CD14-positive monocyte (primary cell): ENCODE measurements at regions not wholly inside any gene's neighbourhood (a gene's known extent, or its start where the extent isn't known, plus 50 kb on each side); places are given as distances from the start of the nearest gene placed in this dataset.
"Not testable (repeated sequence)": the region's sequence is repeated elsewhere in the genome, so short reads cannot be mapped to it uniquely, and the experiment has no call there.

Experiments used
- DNase-seq, 3 donors: peaks; one replicate each; pipeline ENCODE4 v3.0.0-alpha.2; 2011 to 2022
- H2AFZ ChIP-seq: 2 replicates; pipeline ENCODE4 v1.6.0; 2012; ENCODE audit warnings: mild to moderate bottlenecking, low read depth, low read length, inconsistent platforms; ENCODE audit not compliant: insufficient read depth, poor library complexity, severe bottlenecking
- H3K27ac ChIP-seq, 2 donors: 1 replicate in 1 of 2; 2 replicates in 1 of 2; pipeline ENCODE4 v1.5.1; 2012 to 2013; ENCODE audit warnings: low read length in 2 of 2, control low read depth in 1 of 2, inconsistent platforms in 1 of 2, low read depth in 1 of 2, mild to moderate bottlenecking in 1 of 2
- H3K27me3 ChIP-seq, 2 donors: one replicate each; pipeline versions ENCODE4 v1.6.0 to v1.6.1; 2011 to 2013; ENCODE audit warnings: low read length in 2 of 2; ENCODE audit not compliant: control insufficient read depth in 2 of 2, insufficient read depth in 2 of 2
- H3K36me3 ChIP-seq, 2 donors: replicated peaks in 1 of 2; 1 replicate in 1 of 2; 2 replicates in 1 of 2; pipeline versions ENCODE4 v1.5.1 to v1.6.1; 2012 to 2013; ENCODE audit warnings: low read length in 2 of 2, control low read depth in 1 of 2, inconsistent platforms in 1 of 2, mild to moderate bottlenecking in 1 of 2; ENCODE audit not compliant: insufficient read depth in 2 of 2, control insufficient read depth in 1 of 2
- H3K4me1 ChIP-seq, 2 donors: 1 replicate in 1 of 2; 2 replicates in 1 of 2; pipeline versions ENCODE4 v1.5.1 to v1.6.1; 2012 to 2013; ENCODE audit warnings: low read length in 2 of 2, control low read depth in 1 of 2, inconsistent platforms in 1 of 2, mild to moderate bottlenecking in 1 of 2, moderate library complexity in 1 of 2; ENCODE audit not compliant: insufficient read depth in 2 of 2, control insufficient read depth in 1 of 2
- H3K4me2 ChIP-seq: replicated peaks from 2 replicates; pipeline ENCODE3; 2012; ENCODE audit warnings: low read length, moderate library complexity, mild to moderate bottlenecking; ENCODE audit not compliant: poor library complexity, severe bottlenecking; ENCODE audit errors: extremely low read depth
- H3K4me3 ChIP-seq, 3 experiments: fragments of 200-600 bp in 1 of 3; sonication (generic) in 1 of 3; replicated peaks in 1 of 3; 1 replicate in 2 of 3; 2 replicates in 1 of 3; pipeline ENCODE4 v1.5.1; 2011 to 2013; ENCODE audit warnings: low read length in 3 of 3, mild to moderate bottlenecking in 3 of 3, control low read depth in 2 of 3, low read depth in 2 of 3, inconsistent platforms in 1 of 3, moderate library complexity in 1 of 3
- H3K79me2 ChIP-seq: 2 replicates; pipeline ENCODE4 v1.6.0; 2012; ENCODE audit warnings: mild to moderate bottlenecking, control low read depth, inconsistent platforms, low read length, moderate library complexity; ENCODE audit not compliant: insufficient read depth
- H3K9ac ChIP-seq: 2 replicates; pipeline ENCODE4 v1.6.0; 2017; ENCODE audit warnings: low read length, mild to moderate bottlenecking; ENCODE audit not compliant: insufficient read depth, poor library complexity, severe bottlenecking
- H3K9me3 ChIP-seq, 2 donors: replicated peaks in 1 of 2; 1 replicate in 1 of 2; 2 replicates in 1 of 2; pipeline versions ENCODE4 v1.5.1 to v1.6.1; 2012 to 2013; ENCODE audit warnings: low read length in 2 of 2, control low read depth in 1 of 2; ENCODE audit not compliant: control insufficient read depth in 1 of 2, insufficient read depth in 1 of 2
- H4K20me1 ChIP-seq: 2 replicates; pipeline ENCODE4 v1.6.0; 2012; ENCODE audit warnings: mild to moderate bottlenecking, low read length, control low read depth, moderate library complexity; ENCODE audit not compliant: insufficient read depth
- H3K27ac Mint-ChIP-seq, 7 donors: one replicate each; pipeline ENCODE4 v1.8.0; 2020; ENCODE audit warnings: mild to moderate bottlenecking in 7 of 7, mixed read lengths in 7 of 7, moderate library complexity in 6 of 7, inconsistent platforms in 2 of 7
- H3K27me3 Mint-ChIP-seq, 3 donors: one replicate each; pipeline ENCODE4 v1.8.0; 2021 to 2022; ENCODE audit warnings: low read depth in 3 of 3, mild to moderate bottlenecking in 3 of 3, mixed read lengths in 3 of 3, moderate library complexity in 3 of 3, inconsistent platforms in 1 of 3
- H3K36me3 Mint-ChIP-seq, 2 donors: one replicate each; pipeline ENCODE4 v1.8.0; 2020; ENCODE audit warnings: mixed read lengths in 2 of 2, inconsistent platforms in 1 of 2, mild to moderate bottlenecking in 1 of 2
- H3K4me1 Mint-ChIP-seq: one replicate; pipeline ENCODE4 v1.8.0; 2020; ENCODE audit warnings: mild to moderate bottlenecking, mixed read lengths
- H3K4me3 Mint-ChIP-seq, 2 donors: one replicate each; pipeline ENCODE4 v1.8.0; 2020; ENCODE audit warnings: mild to moderate bottlenecking in 2 of 2, mixed read lengths in 2 of 2, moderate library complexity in 1 of 2
- H3K9me3 Mint-ChIP-seq, 7 donors: one replicate each; pipeline ENCODE4 v1.8.0; 2020 to 2022; ENCODE audit warnings: mixed read lengths in 7 of 7, mild to moderate bottlenecking in 6 of 7, moderate library complexity in 6 of 7, inconsistent platforms in 2 of 7
- WGBS: methylation state at CpG from one replicate; pipeline ENCODE4 v1.1.5; 2013; ENCODE audit warnings: missing lambda C conversion rate; ENCODE audit not compliant: insufficient coverage; 5-methylcytosine and 5-hydroxymethylcytosine counted together
- intact Hi-C, 2 donors: fragments of 100-400 bp; cut with micrococcal nuclease; formaldehyde crosslinking; loops; one replicate each; pipeline versions ENCODE4 v1.15.0 to v1.15.1; 2023
- TF ChIP-seq, protein P1 (sequence below): fragments of 200-600 bp; IDR thresholded peaks from one replicate; pipeline ENCODE4 v1.8.0; 2022; ENCODE audit warnings: antibody characterized with exemption, mild to moderate bottlenecking

DNA sequence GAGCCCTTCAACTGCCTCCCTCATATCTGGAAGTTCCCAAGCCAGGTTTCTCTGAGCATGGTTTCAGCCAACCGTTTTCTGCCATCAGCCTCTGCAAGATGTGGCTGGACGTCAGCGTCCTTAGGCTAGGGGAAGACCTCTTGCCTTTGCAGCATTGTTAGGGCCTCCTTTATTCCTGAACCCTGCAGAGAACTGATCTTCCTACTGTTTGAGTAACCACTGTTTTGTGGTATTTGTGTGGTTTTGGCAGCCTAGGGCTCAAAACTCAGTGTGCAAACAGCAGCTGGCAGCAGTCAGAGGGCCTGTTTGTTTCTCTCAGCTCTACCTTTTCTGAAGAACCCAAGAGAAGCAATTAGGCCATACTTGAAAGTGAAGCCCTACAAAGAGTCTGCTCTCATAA, 83.4 kb upstream of the SEMA3E start:
- Mint-ChIP-seq H3K27ac (no peak overlapping the region), H3K4me3 (no peak overlapping the region), H3K36me3 (no peaks in the 10 kb centered on the region), H3K9me3 (peaks cover 0 to 10% (median 4%) of the 10 kb centered on the region in 7 donors), H3K27me3 (no peaks in the 10 kb centered on the region), H3K4me1 (no peaks in the 10 kb centered on the region)
- Histone ChIP-seq H3K27me3 (no peaks in the 10 kb centered on the region), H3K4me2 (no peak overlapping the region), H2AFZ (no peak overlapping the region), H3K36me3 (no peaks in the 10 kb centered on the region), H3K4me1 (no peaks in the 10 kb centered on the region), H3K9ac (no peak overlapping the region), H3K27ac (no peak overlapping the region), H3K9me3 (no peaks in the 10 kb centered on the region), H3K79me2 (no peaks in the 10 kb centered on the region), H4K20me1 (no peaks in the 10 kb centered on the region), H3K4me3 (no peak overlapping the region)
- WGBS, result 88% methylated on average over 3 of the region's 3 CpGs
- TF ChIP-seq, protein P1, sequence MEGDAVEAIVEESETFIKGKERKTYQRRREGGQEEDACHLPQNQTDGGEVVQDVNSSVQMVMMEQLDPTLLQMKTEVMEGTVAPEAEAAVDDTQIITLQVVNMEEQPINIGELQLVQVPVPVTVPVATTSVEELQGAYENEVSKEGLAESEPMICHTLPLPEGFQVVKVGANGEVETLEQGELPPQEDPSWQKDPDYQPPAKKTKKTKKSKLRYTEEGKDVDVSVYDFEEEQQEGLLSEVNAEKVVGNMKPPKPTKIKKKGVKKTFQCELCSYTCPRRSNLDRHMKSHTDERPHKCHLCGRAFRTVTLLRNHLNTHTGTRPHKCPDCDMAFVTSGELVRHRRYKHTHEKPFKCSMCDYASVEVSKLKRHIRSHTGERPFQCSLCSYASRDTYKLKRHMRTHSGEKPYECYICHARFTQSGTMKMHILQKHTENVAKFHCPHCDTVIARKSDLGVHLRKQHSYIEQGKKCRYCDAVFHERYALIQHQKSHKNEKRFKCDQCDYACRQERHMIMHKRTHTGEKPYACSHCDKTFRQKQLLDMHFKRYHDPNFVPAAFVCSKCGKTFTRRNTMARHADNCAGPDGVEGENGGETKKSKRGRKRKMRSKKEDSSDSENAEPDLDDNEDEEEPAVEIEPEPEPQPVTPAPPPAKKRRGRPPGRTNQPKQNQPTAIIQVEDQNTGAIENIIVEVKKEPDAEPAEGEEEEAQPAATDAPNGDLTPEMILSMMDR, result no peak
- no peak for DNase-seq
- intact Hi-C loops, result loop anchor here in 1 of 2 donors (10.0 kb wide), 1 partner anchor 62 kb away; no protein-coding TSS in a partner anchor

DNA sequence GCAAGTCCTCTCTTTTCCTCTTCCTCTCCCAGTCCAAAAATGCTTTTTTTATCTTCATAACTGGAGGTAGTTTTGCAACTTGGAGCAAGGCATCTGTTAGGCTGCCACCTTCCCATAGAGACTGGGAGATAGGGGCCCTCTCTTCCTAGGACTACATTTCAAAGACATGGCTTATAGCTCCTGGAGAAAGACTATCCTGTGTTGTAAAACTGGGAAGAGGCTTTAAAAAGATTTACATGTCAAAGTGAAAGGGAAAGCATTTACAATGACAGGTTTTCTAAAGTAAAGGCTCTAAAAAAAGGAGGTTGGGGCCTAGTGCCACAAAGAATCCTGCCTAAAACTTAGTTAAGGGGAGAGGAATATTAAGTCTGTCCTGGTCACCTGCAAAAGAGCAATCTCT, 82.2 kb upstream of the SEMA3E start:
- Histone ChIP-seq H3K4me2 (no peak overlapping the region), H4K20me1 (no peaks in the 10 kb centered on the region), H3K9me3 (no peaks in the 10 kb centered on the region), H3K4me3 (no peak overlapping the region), H3K79me2 (no peaks in the 10 kb centered on the region), H3K27me3 (no peaks in the 10 kb centered on the region), H2AFZ (no peak overlapping the region), H3K36me3 (no peaks in the 10 kb centered on the region), H3K27ac (no peak overlapping the region), H3K4me1 (no peaks in the 10 kb centered on the region), H3K9ac (no peak overlapping the region)
- peak overlapping the region in 1 of 7 donors; percentile 33 for H3K27ac Mint-ChIP-seq
- DNase-seq, result no peak
- no peaks in the 10 kb centered on the region for H3K36me3 Mint-ChIP-seq
- H3K9me3 Mint-ChIP-seq, result peaks cover 0 to 10% (median 3%) of the 10 kb centered on the region in 7 donors
- no peaks in the 10 kb centered on the region for H3K27me3 Mint-ChIP-seq
- TF ChIP-seq, protein P1, result no peak
- intact Hi-C loops, result loop anchor here in 1 of 2 donors (10.0 kb wide), 1 partner anchor 64 kb away; no protein-coding TSS in a partner anchor
- H3K4me1 Mint-ChIP-seq, result no peaks in the 10 kb centered on the region
- no peak overlapping the region for H3K4me3 Mint-ChIP-seq

DNA sequence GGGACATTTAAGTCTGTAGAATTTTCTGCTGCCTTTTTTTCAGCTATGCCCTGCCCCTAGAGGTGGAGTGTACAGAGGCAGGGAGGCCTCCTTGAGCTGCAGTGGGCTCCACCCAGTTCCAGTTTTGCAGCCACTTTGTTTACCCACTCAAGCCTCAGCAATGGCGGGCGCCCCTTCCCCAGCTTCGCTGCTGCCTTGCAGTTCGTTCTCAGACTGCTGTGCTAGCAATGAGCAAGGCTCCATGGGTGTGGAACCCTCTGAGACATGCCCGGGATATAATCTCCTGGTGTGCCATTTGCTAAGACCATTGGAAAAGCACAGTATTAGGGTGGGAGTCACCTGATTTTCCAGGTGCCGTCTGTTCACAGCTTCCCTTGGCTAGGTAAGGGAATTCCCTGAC, 68.0 kb upstream of the SEMA3E start:
- H3K27me3 ChIP-seq, H2AFZ ChIP-seq, H4K20me1 ChIP-seq, H3K36me3 ChIP-seq, H3K36me3 Mint-ChIP-seq, H3K9ac ChIP-seq, H3K9me3 ChIP-seq, H3K4me1 ChIP-seq, DNase-seq, H3K27ac ChIP-seq, intact Hi-C loops, H3K4me2 ChIP-seq, H3K4me1 Mint-ChIP-seq, H3K79me2 ChIP-seq, H3K4me3 ChIP-seq, H3K27ac Mint-ChIP-seq, H3K4me3 Mint-ChIP-seq, H3K27me3 Mint-ChIP-seq: not testable (repeated sequence)
- peaks cover 2 to 12% (median 5%) of the 10 kb centered on the region in 7 donors for H3K9me3 Mint-ChIP-seq
- WGBS, result 78% methylated on average over 5 of the region's 6 CpGs
